OCI-LY1 (cell line): ENCODE measurements at regions not wholly inside any gene's neighbourhood (a gene's known extent, or its start where the extent isn't known, plus 50 kb on each side); places are given as distances from the start of the nearest gene placed in this dataset.

Experiments used
- H2AFZ ChIP-seq: fragments of 200-600 bp; sonication (generic), shearing (Covaris generic); 2 replicates; pipeline ENCODE4 v1.6.0; 2014; ENCODE audit warnings: antibody characterized with exemption, mild to moderate bottlenecking, low read length
- H3F3A ChIP-seq: fragments of 200-600 bp; sonication (generic), shearing (Covaris generic); 2 replicates; pipeline ENCODE4 v1.6.0; 2014; ENCODE audit warnings: mild to moderate bottlenecking, antibody characterized with exemption, low read length, moderate library complexity; ENCODE audit not compliant: insufficient read depth
- H3K27ac ChIP-seq: fragments of 200-600 bp; sonication (generic); 2 replicates; pipeline ENCODE4 v1.5.1; 2014; ENCODE audit warnings: low read length, mixed run types, mild to moderate bottlenecking, low read depth; ENCODE audit not compliant: poor library complexity, severe bottlenecking
- H3K27me3 ChIP-seq: fragments of 200-600 bp; sonication (generic); 2 replicates; pipeline ENCODE4 v1.6.0; 2014; ENCODE audit warnings: antibody characterized with exemption, mild to moderate bottlenecking, low read length, moderate library complexity; ENCODE audit not compliant: insufficient read depth
- H3K36me3 ChIP-seq: fragments of 200-600 bp; sonication (generic); 2 replicates; pipeline ENCODE4 v1.6.1; 2014; ENCODE audit warnings: mild to moderate bottlenecking, antibody characterized with exemption, low read length, moderate library complexity, mixed read lengths; ENCODE audit not compliant: insufficient read depth
- H3K4me1 ChIP-seq: fragments of 200-600 bp; sonication (generic); 2 replicates; pipeline ENCODE4 v1.5.1; 2014; ENCODE audit warnings: mild to moderate bottlenecking, low read length, moderate library complexity; ENCODE audit not compliant: insufficient read depth, severe bottlenecking
- H3K4me2 ChIP-seq: fragments of 200-600 bp; sonication (generic), shearing (Covaris generic); 2 replicates; pipeline ENCODE4 v1.6.1; 2014; ENCODE audit warnings: low read length
- H3K4me3 ChIP-seq: fragments of 200-600 bp; sonication (generic); 2 replicates; pipeline ENCODE4 v1.5.1; 2014; ENCODE audit warnings: low read length, low read depth, mild to moderate bottlenecking, mixed read lengths; ENCODE audit not compliant: poor library complexity, severe bottlenecking
- H3K79me2 ChIP-seq: fragments of 200-600 bp; shearing (Covaris generic); 2 replicates; pipeline ENCODE4 v1.6.1; 2016; ENCODE audit warnings: mixed run types, low read length, mixed read lengths; ENCODE audit not compliant: insufficient read depth
- H3K9ac ChIP-seq: fragments of 200-600 bp; sonication (generic), shearing (Covaris generic); 2 replicates; pipeline ENCODE4 v1.6.1; 2014; ENCODE audit warnings: mild to moderate bottlenecking, low read length, mixed read lengths
- H3K9me2 ChIP-seq: fragments of 200-600 bp; sonication (generic), shearing (Covaris generic); 2 replicates; pipeline ENCODE4 v1.6.1; 2014; ENCODE audit warnings: low read depth, mild to moderate bottlenecking, low read length, mixed read lengths
- H3K9me3 ChIP-seq: fragments of 200-600 bp; shearing (Covaris generic); 2 replicates; pipeline ENCODE4 v1.6.1; 2014; ENCODE audit warnings: low read length, mixed read lengths
- H4K20me1 ChIP-seq: fragments of 200-600 bp; sonication (generic), shearing (Covaris generic); 2 replicates; pipeline ENCODE4 v1.6.0; 2016; ENCODE audit warnings: mild to moderate bottlenecking, low read length; ENCODE audit not compliant: insufficient read depth
- EZH2 ChIP-seq: fragments of 200-600 bp; sonication (generic), shearing (Covaris generic); IDR thresholded peaks from 2 replicates; pipeline ENCODE4 v1.8.0; 2017; ENCODE audit warnings: borderline replicate concordance, mixed run types, mild to moderate bottlenecking, antibody characterized with exemption, low read length, moderate library complexity, mixed read lengths
- TF ChIP-seq, protein P1 (sequence below): fragments of 200-600 bp; sonication (generic), shearing (Covaris generic); IDR thresholded peaks from 2 replicates; pipeline ENCODE4 v1.5.1; 2017; ENCODE audit warnings: mild to moderate bottlenecking, antibody characterized with exemption, low read length, moderate library complexity, mixed read lengths

- Histone ChIP-seq H2AFZ (no peak overlapping the region), H3K27me3 (no peaks in the 10 kb centered on the region), H3F3A (no peaks in the 10 kb centered on the region), H3K4me3 (no peak overlapping the region), H4K20me1 (no peaks in the 10 kb centered on the region), H3K36me3 (no peaks in the 10 kb centered on the region), H3K79me2 (no peaks in the 10 kb centered on the region), H3K4me2 (no peak overlapping the region), H3K27ac (no peak overlapping the region), H3K9me2 (no peaks in the 10 kb centered on the region), H3K9ac (no peak overlapping the region), H3K9me3 (no peaks in the 10 kb centered on the region), H3K4me1 (no peaks in the 10 kb centered on the region)
- TF ChIP-seq, protein P1, sequence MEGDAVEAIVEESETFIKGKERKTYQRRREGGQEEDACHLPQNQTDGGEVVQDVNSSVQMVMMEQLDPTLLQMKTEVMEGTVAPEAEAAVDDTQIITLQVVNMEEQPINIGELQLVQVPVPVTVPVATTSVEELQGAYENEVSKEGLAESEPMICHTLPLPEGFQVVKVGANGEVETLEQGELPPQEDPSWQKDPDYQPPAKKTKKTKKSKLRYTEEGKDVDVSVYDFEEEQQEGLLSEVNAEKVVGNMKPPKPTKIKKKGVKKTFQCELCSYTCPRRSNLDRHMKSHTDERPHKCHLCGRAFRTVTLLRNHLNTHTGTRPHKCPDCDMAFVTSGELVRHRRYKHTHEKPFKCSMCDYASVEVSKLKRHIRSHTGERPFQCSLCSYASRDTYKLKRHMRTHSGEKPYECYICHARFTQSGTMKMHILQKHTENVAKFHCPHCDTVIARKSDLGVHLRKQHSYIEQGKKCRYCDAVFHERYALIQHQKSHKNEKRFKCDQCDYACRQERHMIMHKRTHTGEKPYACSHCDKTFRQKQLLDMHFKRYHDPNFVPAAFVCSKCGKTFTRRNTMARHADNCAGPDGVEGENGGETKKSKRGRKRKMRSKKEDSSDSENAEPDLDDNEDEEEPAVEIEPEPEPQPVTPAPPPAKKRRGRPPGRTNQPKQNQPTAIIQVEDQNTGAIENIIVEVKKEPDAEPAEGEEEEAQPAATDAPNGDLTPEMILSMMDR, result no peak
- TF ChIP-seq EZH2, result no peak
These were observed 299.4 kb upstream of the CDH2 start for GRCh38 chr18:28476302-28476701.

DNA sequence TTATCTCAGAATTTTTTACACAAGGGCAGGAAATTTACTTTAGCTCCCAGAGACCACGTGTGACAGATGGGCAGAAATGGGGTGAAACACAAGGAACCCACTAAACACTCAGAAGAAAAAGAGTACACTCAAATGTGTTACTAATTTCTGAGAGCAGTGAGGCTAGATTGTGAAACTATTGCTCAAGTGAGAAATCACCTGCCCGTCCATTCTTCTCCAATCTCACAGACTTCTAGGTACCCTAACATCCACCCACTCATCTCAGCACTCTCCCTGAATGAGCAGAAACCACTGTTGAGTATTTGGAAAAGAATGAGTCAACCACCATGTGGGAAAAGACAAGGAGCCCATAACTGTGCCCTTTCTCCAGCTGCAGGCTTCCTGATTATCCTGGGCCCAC lies 293.0 kb upstream of the CDH2 start:
- no peak overlapping the region for H3K9ac ChIP-seq
- H3K4me3 ChIP-seq, result no peak overlapping the region
- no peaks in the 10 kb centered on the region for H3K9me3 ChIP-seq
- H3K9me2 ChIP-seq, result no peaks in the 10 kb centered on the region
- H3K79me2 ChIP-seq, result no peaks in the 10 kb centered on the region
- no peaks in the 10 kb centered on the region for H3F3A ChIP-seq
- H3K4me2 ChIP-seq, result no peak overlapping the region
- no peaks in the 10 kb centered on the region for H3K4me1 ChIP-seq
- H4K20me1 ChIP-seq, result no peaks in the 10 kb centered on the region
- no peaks in the 10 kb centered on the region for H3K27me3 ChIP-seq
- no peak overlapping the region for H2AFZ ChIP-seq
- TF ChIP-seq, protein P1, result no peak
- TF ChIP-seq EZH2, result no peak
- no peaks in the 10 kb centered on the region for H3K36me3 ChIP-seq
- no peak overlapping the region for H3K27ac ChIP-seq

DNA sequence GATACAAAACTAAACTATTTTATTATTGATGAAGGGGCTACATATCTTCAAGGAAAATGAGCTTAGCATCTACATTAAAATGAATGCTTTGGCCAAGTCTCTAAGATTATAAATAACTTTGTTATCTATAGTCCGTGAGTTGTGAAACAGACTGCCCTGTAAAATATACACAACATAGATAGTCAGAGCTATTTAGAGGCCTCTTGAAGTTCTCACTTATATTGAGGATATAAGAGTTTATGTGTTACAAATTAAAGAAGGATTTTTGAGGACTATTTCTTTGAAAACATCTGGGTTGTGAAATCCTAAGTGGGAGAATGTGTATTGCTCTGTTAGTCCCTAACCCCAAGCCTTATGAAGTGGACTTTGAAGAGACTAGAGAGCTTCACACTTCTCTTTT lies 292.0 kb upstream of the CDH2 start:
- TF ChIP-seq, protein P1, result no peak
- no peak for TF ChIP-seq EZH2
- Histone ChIP-seq H3K4me2 (no peak overlapping the region), H2AFZ (no peak overlapping the region), H3K9me3 (no peaks in the 10 kb centered on the region), H3K36me3 (no peaks in the 10 kb centered on the region), H3K27me3 (no peaks in the 10 kb centered on the region), H3F3A (no peaks in the 10 kb centered on the region), H3K79me2 (no peaks in the 10 kb centered on the region), H3K9ac (no peak overlapping the region), H3K4me3 (no peak overlapping the region), H4K20me1 (no peaks in the 10 kb centered on the region), H3K4me1 (no peaks in the 10 kb centered on the region), H3K27ac (no peak overlapping the region), H3K9me2 (no peaks in the 10 kb centered on the region)
